Stimulated activated CD4-positive, alpha-beta T cell treated with anti-CD3 and anti-CD28 coated beads, Interleukin-12 subunit alpha, Interleukin-12 subunit beta, amount 100 ng/mL, for 24 hours (primary cell): ENCODE measurements at regions not wholly inside any gene's neighbourhood (a gene's known extent, or its start where the extent isn't known, plus 50 kb on each side); places are given as distances from the start of the nearest gene placed in this dataset.

Source experiments
- DNase-seq, 2 experiments: peaks; one replicate each; pipeline ENCODE4 v3.0.0-alpha.2; 2020; ENCODE audit warnings: low read depth in 2 of 2

- no peak for DNase-seq
These were observed 463.2 kb downstream of the BCL11B start for GRCh38 chr14:98808494-98809407.

DNA sequence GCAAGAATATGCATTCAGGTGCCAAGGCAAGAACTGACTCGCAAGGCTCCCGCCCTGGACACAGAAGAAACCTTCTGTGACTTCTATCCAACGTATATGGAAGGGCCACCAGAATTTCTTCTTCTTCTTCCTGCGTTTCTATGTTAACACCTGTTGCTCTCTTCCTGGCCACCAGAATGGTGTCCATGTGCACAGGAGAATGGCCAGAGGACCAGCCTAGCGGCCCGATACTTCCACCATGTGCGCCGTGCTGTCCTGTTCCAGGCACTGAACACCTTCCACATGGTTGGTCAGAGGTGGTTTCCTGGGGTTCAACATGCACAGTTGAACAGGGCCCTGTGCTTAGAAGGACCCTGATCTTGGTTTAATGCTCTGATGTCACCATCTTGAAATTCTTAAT is 455.8 kb downstream of the BCL11B start:
- DNase-seq, result no peak

GRCh38 chr14:98816720-98817119 is 455.3 kb downstream of the BCL11B start:
- no peak for DNase-seq

DNA sequence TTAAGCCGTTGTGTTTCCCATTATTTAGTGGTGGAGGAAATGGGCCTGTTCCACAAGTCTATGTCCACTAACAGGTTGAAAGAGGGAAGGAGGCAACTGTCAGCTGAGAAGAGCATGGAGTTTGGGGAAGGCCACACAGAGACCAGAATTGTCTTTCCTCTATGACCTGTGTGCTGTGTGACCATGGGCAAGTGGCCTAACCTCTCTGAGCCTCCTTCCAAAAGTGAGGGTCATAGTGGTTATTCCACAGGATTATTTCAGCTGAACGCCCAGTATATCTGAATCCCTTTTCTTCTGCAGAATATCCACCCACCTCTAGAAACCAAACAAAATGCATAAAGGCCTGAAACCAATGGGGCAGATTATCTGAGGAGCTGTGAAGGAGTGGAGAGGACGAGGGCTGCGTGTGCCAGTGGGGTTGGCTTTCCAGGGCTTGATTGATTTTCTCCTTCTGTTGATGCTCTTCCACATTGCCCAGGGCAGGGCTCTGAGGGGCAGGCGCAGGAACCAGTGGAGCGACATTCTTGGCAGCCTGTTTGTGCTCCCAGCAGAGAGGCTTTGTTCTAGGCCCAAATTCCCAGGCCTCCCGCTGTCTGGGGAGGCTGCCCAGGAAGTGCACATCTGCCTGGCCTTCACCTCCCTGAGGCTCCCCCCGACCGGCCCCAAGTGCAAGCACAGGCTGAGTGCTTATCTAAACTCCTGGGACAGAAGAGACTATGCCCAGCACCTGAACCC is 452.7 kb downstream of the BCL11B start:
- no peak for DNase-seq

DNA sequence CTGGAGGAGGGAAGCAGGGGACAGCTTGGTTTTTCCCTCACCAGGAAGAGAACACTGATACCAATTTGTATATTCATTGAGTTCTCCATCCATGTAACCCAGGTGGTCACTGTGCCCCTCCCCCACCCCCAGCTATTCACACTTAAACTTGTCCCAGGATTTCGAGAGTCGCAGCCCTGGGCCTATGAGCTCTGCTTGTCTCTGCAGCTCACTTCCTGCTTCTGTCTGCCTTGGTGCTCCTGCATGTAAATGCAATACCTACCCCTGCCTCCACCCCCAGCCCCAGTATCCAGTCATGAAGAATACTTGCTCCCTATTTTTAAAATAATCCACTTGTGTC is 452.2 kb downstream of the BCL11B start:
- DNase-seq, result no peak

- no peak for DNase-seq
These were observed 449.1 kb downstream of the BCL11B start for GRCh38 chr14:98822917-98823316.

DNA sequence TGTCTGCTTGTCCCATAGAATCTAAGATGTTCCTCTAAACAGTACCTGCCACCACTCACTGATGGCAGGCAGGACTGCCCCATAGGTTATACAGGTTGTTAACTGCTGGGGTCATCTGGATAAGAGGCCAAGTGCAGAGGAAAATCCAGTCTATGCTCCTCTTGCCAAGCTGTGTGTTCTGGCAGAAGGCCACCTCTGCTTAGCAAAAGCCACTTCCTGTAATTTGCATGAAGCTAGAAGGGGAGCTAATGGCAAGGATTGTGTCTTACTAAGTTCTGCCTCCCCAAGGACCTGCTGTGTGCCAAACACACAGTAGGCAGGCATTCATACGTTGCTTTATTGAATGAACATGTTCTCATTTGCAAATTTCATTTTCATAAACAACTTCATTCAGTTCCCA is 445.4 kb downstream of the BCL11B start:
- no peak for DNase-seq

GRCh38 chr14:98834119-98834518 is 437.9 kb downstream of the BCL11B start:
- no peak for DNase-seq

DNA sequence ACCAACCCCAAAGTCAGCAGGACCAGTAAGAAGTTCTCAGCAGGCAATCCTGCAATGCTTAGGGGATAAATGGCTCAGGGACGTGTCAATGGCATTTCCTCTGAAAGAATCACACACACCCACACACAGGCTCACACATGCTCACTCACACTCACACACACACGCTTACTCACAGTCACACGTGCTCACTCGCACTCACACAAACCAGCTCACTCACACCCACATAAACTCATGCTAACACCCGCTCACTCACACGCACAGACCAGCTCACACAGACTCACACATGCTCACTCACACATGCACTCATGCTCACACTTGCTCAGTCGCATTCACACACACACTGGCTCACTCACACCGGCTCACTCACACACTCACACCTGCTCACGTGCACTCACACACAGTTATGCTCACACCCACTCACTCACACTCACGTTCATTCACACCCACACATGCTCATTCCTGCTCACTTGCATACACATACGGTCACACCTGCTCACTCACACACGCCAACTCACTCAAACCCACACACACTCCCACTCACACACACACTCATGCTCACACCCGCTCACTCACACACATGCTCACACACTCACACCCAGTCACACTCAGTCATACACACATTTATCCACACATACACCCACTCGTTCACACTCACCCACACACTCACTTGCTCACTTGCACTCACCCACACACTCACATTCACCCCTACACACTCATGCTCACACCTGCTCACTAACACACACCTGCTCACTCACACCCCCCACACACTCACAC is 436.8 kb downstream of the BCL11B start:
- DNase-seq, result no peak

DNA sequence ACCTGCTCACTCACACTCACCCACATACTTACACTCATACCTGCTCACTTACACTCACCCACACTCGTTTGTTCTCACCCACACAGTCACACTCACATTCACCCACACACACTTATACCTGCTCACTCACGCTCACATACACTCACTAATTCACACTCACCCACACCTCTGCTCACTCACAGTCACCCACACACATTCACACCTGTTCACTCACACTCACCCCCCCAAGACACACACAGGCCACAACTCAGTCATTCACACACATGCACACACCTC is 436.2 kb downstream of the BCL11B start:
- no peak for DNase-seq

- no peak for DNase-seq
These were observed 431.9 kb downstream of the BCL11B start for GRCh38 chr14:98840091-98840490.

DNA sequence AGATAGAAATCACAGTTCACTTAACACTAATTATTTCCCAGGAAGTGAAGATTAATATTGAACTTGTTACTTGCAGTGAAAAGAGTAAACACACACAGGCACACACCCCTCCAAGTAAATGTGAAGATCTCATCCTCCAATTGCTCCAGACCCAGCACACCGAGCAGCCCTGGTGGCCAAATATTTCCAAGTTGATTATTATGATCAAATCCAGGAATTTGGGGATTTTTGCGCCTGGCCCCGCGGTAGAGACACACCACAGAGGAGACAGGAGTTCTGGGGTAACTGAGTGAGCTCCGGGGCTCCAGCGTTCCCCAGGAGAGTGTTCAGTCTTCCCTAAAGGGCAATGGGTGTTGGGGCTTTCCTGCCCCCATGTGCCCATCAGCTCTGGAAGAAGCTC is 431.5 kb downstream of the BCL11B start:
- DNase-seq, result no peak

GRCh38 chr14:98844456-98844855 is 427.5 kb downstream of the BCL11B start:
- DNase-seq, result no peak

GRCh38 chr14:98847521-98848468 is 424.2 kb downstream of the BCL11B start:
- no peak for DNase-seq

DNA sequence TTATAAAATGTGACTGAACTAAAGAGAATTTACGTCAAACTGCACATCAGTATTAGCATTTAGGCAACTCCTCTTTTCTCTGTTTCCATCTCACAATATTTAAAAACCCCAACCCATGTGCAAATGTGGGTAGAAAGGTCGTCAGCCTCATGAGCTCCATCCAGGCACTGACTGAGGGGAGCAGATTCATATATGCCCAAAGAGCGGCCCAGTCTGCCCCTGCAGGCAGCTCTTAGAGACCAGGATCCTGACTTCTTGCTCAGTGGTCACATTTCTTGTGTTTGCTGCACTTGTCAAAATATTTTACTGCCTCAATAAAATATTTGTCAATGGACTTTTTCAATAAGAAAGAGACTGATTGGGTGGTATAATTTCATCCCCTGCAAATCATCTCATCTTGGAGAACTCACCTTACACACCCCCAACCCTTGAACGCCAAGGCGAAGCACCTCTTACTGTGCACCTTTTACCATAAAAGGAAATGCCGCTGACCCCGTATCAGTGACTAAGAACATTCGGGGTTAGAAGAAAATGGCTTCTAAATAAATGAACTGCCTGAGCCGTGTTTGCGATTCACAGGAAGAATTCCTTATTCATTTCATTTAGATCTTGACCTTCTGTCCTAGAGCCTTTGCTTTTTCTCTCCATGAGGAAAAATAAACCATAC is 418.8 kb downstream of the BCL11B start:
- DNase-seq, result no peak

- no peak for DNase-seq
These were observed 415.9 kb downstream of the BCL11B start for GRCh38 chr14:98855926-98856715.

GRCh38 chr14:98858158-98858557 is 413.8 kb downstream of the BCL11B start:
- DNase-seq, result no peak

GRCh38 chr14:98858561-98858960 is 413.4 kb downstream of the BCL11B start:
- DNase-seq, result no peak

DNA sequence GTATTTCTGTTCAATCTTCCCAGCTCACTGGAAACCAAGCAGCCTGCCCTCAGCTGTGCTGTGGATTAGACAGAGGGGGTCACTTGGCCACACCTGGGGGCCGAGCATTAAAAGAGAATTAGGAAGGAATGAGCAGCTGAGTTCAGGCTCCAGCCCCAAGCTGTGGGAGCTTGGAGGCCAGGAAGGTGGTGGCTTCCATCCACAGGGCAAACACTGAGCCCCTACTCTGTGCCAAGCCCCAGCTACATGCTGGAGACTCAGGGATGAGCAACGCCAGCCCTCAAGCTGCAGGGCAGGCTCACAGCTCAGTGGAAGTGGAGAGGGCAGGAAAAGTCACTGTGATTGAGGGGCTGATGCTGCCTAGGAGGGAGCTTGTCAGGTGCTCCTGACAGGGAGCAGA is 412.7 kb downstream of the BCL11B start:
- no peak for DNase-seq

- DNase-seq, result no peak
These were observed 407.8 kb downstream of the BCL11B start for GRCh38 chr14:98864211-98864610.
